Activated naive CD4-positive, alpha-beta T cell treated with anti-CD3 and anti-CD28 coated beads for 36 hours (primary cell): ENCODE measurements at regions not wholly inside any gene's neighbourhood (a gene's known extent, or its start where the extent isn't known, plus 50 kb on each side); places are given as distances from the start of the nearest gene placed in this dataset.
"Not testable (repeated sequence)": the region's sequence is repeated elsewhere in the genome, so short reads cannot be mapped to it uniquely, and the experiment has no call there.

Source experiments
- CTCF ChIA-PET: fragments of 350-600 bp; sonication (Branson Sonifier 250); formaldehyde crosslinking; loops from one replicate; lab custom pipeline; 2021; ENCODE audit warnings: antibody characterized with exemption; lab: Charles Lee
- DNase-seq: peaks from one replicate; pipeline ENCODE4 v3.0.0-alpha.2; 2020
- H3K27ac Mint-ChIP-seq: one replicate; pipeline ENCODE4 v1.8.0; 2021; ENCODE audit warnings: mild to moderate bottlenecking, mixed read lengths
- H3K27me3 Mint-ChIP-seq: one replicate; pipeline ENCODE4 v1.8.0; 2021; ENCODE audit warnings: low read depth, mixed read lengths
- H3K36me3 Mint-ChIP-seq: one replicate; pipeline ENCODE4 v1.8.0; 2021; ENCODE audit warnings: low read depth, mixed read lengths
- H3K4me1 Mint-ChIP-seq: one replicate; pipeline ENCODE4 v1.8.0; 2021; ENCODE audit warnings: low read depth, mixed read lengths
- H3K4me3 Mint-ChIP-seq: one replicate; pipeline ENCODE4 v1.8.0; 2021; ENCODE audit warnings: mild to moderate bottlenecking, moderate library complexity, mixed read lengths
- H3K9me3 Mint-ChIP-seq: one replicate; pipeline ENCODE4 v1.8.0; 2021; ENCODE audit warnings: mixed read lengths
- intact Hi-C: fragments of 100-400 bp; cut with micrococcal nuclease; formaldehyde crosslinking; loops from one replicate; pipeline ENCODE4 v1.15.1; 2023

DNA sequence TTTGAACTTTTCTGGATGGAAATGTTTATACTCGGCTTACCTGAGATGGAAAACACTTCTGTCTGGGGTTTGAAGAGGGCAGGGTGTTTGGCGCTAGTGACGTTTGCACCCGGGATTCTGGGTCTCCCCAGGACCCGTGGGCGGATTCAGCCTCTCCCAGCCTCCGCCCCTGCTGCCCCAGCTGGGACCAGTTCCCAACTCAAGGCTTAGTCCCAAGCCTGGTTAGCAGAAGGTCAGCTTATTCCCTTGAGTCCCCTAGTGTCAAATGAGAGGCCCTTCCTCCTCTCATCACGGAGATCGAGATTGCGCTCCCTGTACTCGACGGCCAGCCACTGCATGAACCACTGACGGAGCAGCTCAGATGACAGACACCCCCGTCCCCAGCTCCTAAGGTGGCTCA lies 123.2 kb downstream of the RTP5 start:
- intact Hi-C loops: no loop called here
- Mint-ChIP-seq H3K9me3 (no peaks in the 10 kb centered on the region), H3K27me3 (no peaks in the 10 kb centered on the region), H3K27ac (no peak overlapping the region), H3K4me3 (no peak overlapping the region), H3K4me1 (no peaks in the 10 kb centered on the region), H3K36me3 (peaks cover 3% of the 10 kb centered on the region)
- no peak for DNase-seq
- CTCF ChIA-PET: no interaction called here

DNA sequence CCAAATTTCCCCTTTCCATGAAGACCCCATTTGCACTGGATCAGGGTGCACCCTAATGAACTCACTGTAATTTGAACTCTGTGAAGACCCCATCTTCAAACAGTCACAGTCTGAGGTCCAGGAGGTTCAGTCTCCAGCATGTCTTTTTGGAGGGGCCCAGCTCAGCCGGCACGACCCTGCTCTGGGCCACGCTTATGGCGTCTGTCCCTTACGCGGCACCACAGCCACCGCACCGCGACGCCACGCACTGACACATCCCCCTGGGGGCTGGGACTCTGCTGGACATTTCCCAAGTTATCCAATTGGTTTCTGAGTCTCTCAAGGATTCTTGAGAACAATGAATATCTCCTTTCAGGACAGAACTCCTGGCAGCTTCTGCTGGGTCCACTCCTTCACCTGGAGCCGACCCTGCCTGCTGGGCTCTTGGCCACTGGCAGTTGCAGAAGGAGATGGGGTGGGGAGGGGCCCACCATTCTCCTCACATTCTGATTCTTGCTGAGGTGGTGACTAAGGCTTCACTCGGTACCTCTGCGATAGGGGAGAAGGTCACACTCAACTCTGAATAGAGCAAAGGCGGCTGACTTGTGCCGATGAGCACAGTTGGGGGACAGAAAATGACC lies 124.0 kb downstream of the RTP5 start:
- Mint-ChIP-seq H3K9me3 (no peaks in the 10 kb centered on the region), H3K27me3 (no peaks in the 10 kb centered on the region), H3K36me3 (peaks cover 3% of the 10 kb centered on the region), H3K27ac (no peak overlapping the region), H3K4me1 (no peaks in the 10 kb centered on the region), H3K4me3 (no peak overlapping the region)
- intact Hi-C loops: no loop called here
- no peak for DNase-seq
- CTCF ChIA-PET: no interaction called here

DNA sequence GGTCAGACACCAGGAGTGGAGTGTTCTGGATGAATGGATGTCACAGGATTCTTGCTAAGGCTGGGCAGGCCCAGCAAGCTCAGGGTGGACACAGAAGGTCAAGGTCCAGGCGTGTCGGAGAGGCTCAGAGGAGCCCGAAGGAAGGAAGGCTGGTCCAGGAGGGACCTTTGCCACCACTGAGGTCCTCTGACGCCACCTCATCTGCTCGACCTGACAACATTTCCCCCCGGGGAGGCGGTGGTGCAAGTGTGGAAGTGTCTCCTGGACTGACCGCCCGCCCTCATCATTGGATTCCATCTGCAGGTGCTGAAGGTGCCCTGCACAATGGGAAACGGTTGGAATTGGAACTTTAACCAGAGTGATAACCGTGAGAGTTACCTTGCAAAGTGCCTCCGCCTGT lies 124.6 kb downstream of the RTP5 start:
- intact Hi-C loops: no loop called here
- no peak overlapping the region for H3K27ac Mint-ChIP-seq
- H3K36me3 Mint-ChIP-seq: peaks cover 3% of the 10 kb centered on the region

DNA sequence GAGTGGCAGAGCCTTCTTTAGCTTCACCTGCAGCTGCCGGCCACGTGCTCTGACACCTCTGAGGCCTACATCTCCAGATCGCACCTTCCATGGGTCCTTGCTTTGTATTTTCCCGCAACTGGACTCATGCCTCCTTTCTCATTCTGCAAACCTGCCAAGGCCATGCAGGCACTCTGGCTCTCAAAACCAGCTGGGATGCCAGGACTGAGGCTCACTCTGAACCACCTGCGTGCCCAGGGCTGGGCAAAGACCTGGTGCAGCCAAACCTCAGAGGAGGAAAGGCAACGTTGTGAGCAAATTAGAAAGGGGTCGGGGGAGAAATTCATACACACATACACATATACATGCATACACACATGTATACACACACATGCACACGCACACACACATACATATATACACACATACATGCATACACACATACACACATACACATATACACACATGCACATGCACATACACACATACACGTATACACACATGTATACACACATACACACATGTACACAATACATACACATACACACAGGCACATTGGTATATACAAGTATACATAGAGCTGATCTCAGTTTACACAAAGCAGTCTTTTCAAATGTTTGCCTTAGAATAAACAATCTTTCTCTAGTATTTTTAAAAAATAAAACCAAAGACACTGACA lies 125.2 kb downstream of the RTP5 start:
- no peaks in the 10 kb centered on the region for H3K27me3 Mint-ChIP-seq
- no peak overlapping the region for H3K27ac Mint-ChIP-seq
- intact Hi-C loops: no loop called here
- peaks cover 3% of the 10 kb centered on the region for H3K36me3 Mint-ChIP-seq
- CTCF ChIA-PET: no interaction called here
- no peaks in the 10 kb centered on the region for H3K4me1 Mint-ChIP-seq
- no peak for DNase-seq
- no peaks in the 10 kb centered on the region for H3K9me3 Mint-ChIP-seq
- no peak overlapping the region for H3K4me3 Mint-ChIP-seq

More for the DNA sequence above, 124.6 kb downstream of the RTP5 start:
- Mint-ChIP-seq H3K4me3 (no peak overlapping the region), H3K4me1 (no peaks in the 10 kb centered on the region), H3K27me3 (no peaks in the 10 kb centered on the region), H3K9me3 (no peaks in the 10 kb centered on the region)
- CTCF ChIA-PET: no interaction called here
- DNase-seq: no peak

DNA sequence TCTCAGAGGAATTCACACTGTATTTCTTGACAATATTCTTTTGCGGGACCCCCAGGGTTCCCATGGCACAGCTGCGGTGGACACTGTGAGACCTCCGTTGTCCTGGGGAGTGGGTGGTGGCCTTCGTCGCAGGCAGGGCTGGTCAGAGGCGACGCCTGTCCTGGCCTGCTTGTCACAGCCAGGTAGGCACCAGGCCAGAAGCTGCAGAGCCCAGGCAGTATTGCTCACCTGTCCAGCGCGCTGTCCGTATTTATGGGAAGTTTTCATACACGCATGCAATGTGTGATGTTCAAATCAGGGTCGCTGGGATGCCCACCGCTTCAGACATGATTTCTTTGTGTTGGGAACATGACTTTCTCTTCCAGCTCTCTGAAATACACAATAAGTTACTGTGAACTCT lies 126.6 kb downstream of the RTP5 start:
- intact Hi-C loops: no loop called here
- Mint-ChIP-seq H3K27ac (no peak overlapping the region), H3K9me3 (no peaks in the 10 kb centered on the region), H3K4me1 (peaks cover 9% of the 10 kb centered on the region), H3K36me3 (peaks cover 1% of the 10 kb centered on the region), H3K4me3 (no peak overlapping the region), H3K27me3 (no peaks in the 10 kb centered on the region)
- CTCF ChIA-PET: no interaction called here
- DNase-seq: no peak

GRCh38 chr2:241997017-241997416 lies 127.5 kb downstream of the RTP5 start:
- no peaks in the 10 kb centered on the region for H3K9me3 Mint-ChIP-seq
- CTCF ChIA-PET: no interaction called here
- no peak for DNase-seq
- peaks cover 1% of the 10 kb centered on the region for H3K36me3 Mint-ChIP-seq
- no peak overlapping the region for H3K27ac Mint-ChIP-seq
- intact Hi-C loops: no loop called here
- H3K4me3 Mint-ChIP-seq: no peak overlapping the region
- no peaks in the 10 kb centered on the region for H3K27me3 Mint-ChIP-seq
- H3K4me1 Mint-ChIP-seq: peaks cover 15% of the 10 kb centered on the region

DNA sequence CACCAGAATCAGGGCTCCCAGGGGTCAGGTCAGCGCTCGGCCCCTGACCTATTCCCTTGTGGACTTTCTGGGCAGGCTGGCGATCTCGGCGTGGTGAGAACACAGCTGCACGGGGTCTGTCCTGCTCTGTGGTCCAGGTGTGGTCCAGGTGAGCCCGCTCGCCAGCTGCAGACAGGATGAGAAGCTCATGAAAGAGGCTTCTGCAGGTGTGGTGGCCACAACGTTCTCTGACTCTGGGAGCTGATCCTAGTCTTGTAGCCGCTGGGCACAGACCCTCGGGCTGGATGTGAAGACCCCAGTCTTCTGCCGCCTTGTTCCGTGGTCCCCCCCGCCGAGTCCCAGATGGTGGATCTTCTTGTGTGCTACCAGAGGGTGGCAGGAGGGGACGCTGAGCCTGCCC lies 129.7 kb downstream of the RTP5 start:
- peaks cover 1% of the 10 kb centered on the region for H3K36me3 Mint-ChIP-seq
- DNase-seq: no peak
- no peaks in the 10 kb centered on the region for H3K9me3 Mint-ChIP-seq
- H3K4me1 Mint-ChIP-seq: peaks cover 26% of the 10 kb centered on the region
- intact Hi-C loops: no loop called here
- H3K27me3 Mint-ChIP-seq: no peaks in the 10 kb centered on the region
- no peak overlapping the region for H3K27ac Mint-ChIP-seq
- no peak overlapping the region for H3K4me3 Mint-ChIP-seq
- CTCF ChIA-PET: no interaction called here

GRCh38 chr2:242001853-242002252 lies 132.3 kb downstream of the RTP5 start:
- no peaks in the 10 kb centered on the region for H3K36me3 Mint-ChIP-seq
- H3K4me1 Mint-ChIP-seq: peaks cover 26% of the 10 kb centered on the region
- no peak overlapping the region for H3K4me3 Mint-ChIP-seq
- H3K27me3 Mint-ChIP-seq: no peaks in the 10 kb centered on the region
- no peak overlapping the region for H3K27ac Mint-ChIP-seq
- CTCF ChIA-PET: interaction anchor here (2.6 kb wide), 1 partner anchor 51 kb away, joined by 8 read pairs; no protein-coding TSS in a partner anchor
- DNase-seq: no peak
- no peaks in the 10 kb centered on the region for H3K9me3 Mint-ChIP-seq
- intact Hi-C loops: no loop called here

GRCh38 chr2:242002944-242003343 lies 133.4 kb downstream of the RTP5 start:
- H3K36me3 Mint-ChIP-seq: no peaks in the 10 kb centered on the region
- peaks cover 26% of the 10 kb centered on the region for H3K4me1 Mint-ChIP-seq
- CTCF ChIA-PET: interaction anchor here (0.7 to 0.8 kb wide), 2 partner anchors 52 to 97 kb away, joined by 3 read pairs; no protein-coding TSS in a partner anchor
- no peaks in the 10 kb centered on the region for H3K9me3 Mint-ChIP-seq
- H3K4me3 Mint-ChIP-seq: no peak overlapping the region
- no peaks in the 10 kb centered on the region for H3K27me3 Mint-ChIP-seq
- intact Hi-C loops: no loop called here
- H3K27ac Mint-ChIP-seq: peak overlapping the region; percentile 50
- DNase-seq: peak; percentile 33

- H3K27me3 Mint-ChIP-seq: no peaks in the 10 kb centered on the region
- no peak overlapping the region for H3K4me3 Mint-ChIP-seq
- peaks cover 3% of the 10 kb centered on the region for H3K9me3 Mint-ChIP-seq
- no peak overlapping the region for H3K27ac Mint-ChIP-seq
- intact Hi-C loops: no loop called here
- H3K4me1 Mint-ChIP-seq: peaks cover 26% of the 10 kb centered on the region
- CTCF ChIA-PET: no interaction called here
- peaks cover 1% of the 10 kb centered on the region for H3K36me3 Mint-ChIP-seq
- no peak for DNase-seq
Observed at GRCh38 chr2:242004223-242004901, 134.8 kb downstream of the RTP5 start.

DNA sequence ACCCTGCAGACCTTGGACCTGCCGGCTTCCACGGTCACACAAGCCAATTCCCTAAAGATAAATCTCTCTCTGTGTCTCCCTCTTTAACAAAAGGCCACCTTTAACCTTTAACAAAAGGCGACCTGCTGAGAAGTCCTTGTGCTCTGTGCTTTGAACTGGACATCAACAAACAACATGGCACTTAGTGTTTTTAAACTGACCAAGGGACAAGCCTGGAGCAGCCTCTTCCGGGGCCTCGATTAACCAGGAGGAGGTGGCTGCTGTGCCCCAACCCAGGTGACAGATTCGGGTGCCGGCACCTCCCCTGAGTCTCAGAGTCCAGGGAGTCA lies 135.3 kb downstream of the RTP5 start:
- intact Hi-C loops: no loop called here
- H3K4me3 Mint-ChIP-seq: no peak overlapping the region
- peaks cover 3% of the 10 kb centered on the region for H3K9me3 Mint-ChIP-seq
- no peak for DNase-seq
- peaks cover 1% of the 10 kb centered on the region for H3K36me3 Mint-ChIP-seq
- H3K27ac Mint-ChIP-seq: no peak overlapping the region
- H3K27me3 Mint-ChIP-seq: no peaks in the 10 kb centered on the region
- CTCF ChIA-PET: no interaction called here
- H3K4me1 Mint-ChIP-seq: peaks cover 26% of the 10 kb centered on the region

GRCh38 chr2:242006091-242006634 lies 136.6 kb downstream of the RTP5 start:
- DNase-seq, H3K4me3 Mint-ChIP-seq, H3K27me3 Mint-ChIP-seq, H3K9me3 Mint-ChIP-seq, H3K36me3 Mint-ChIP-seq, H3K27ac Mint-ChIP-seq, intact Hi-C loops, CTCF ChIA-PET: not testable (repeated sequence)
- H3K4me1 Mint-ChIP-seq: peaks cover 16% of the 10 kb centered on the region

DNA sequence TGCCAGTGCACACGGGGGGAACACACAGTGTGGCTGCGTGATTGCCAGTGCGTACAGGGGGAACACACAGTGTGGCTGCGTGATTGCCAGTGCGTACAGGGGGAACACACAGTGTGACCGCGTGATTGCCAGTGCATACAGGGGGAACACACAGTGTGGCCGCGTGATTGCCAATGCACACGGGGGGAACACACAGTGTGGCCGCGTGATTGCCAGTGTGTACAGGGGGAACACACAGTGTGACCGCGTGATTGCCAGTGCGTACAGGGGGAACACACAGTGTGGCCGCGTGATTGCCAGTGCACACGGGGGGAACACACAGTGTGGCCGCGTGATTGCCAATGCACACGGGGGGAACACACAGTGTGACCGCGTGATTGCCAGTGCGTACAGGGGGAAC lies 139.4 kb downstream of the RTP5 start:
- H3K9me3 Mint-ChIP-seq, intact Hi-C loops, H3K36me3 Mint-ChIP-seq, H3K27me3 Mint-ChIP-seq, CTCF ChIA-PET, H3K4me1 Mint-ChIP-seq: not testable (repeated sequence)
- peak overlapping the region; percentile 79 for H3K27ac Mint-ChIP-seq
- peak overlapping the region; percentile 27 for H3K4me3 Mint-ChIP-seq
- DNase-seq: peak; percentile 38
